Testis (tissue), 2 donors: ENCODE measurements at regions not wholly inside any gene's neighbourhood (a gene's known extent, or its start where the extent isn't known, plus 50 kb on each side); places are given as distances from the start of the nearest gene placed in this dataset.

Experiments used
- CTCF ChIP-seq, 3 experiments: fragments of 450-650 bp in 2 of 3; fragments of 200-600 bp in 1 of 3; sonication (generic) in 1 of 3; IDR thresholded peaks; one replicate each; pipeline ENCODE4 v1.5.1; 2016 to 2019; ENCODE audit warnings: antibody characterized with exemption in 3 of 3, mild to moderate bottlenecking in 2 of 3, moderate library complexity in 1 of 3
- POLR2A ChIP-seq: fragments of 450-650 bp; IDR thresholded peaks from one replicate; pipeline ENCODE4 v1.6.1; 2017; ENCODE audit warnings: antibody characterized with exemption, mild to moderate bottlenecking, moderate library complexity

- TF ChIP-seq CTCF (IDR thresholded peaks at IDR 0.05), result no peak
- no peak for TF ChIP-seq POLR2A
These were observed 223.1 kb upstream of the PDE10A start for GRCh38 chr6:165886169-165886568.
